ENCODE measurements at regions not wholly inside any gene's neighbourhood (a gene's known extent, or its start where the extent isn't known, plus 50 kb on each side); places are given as distances from the start of the nearest gene placed in this dataset.

- Histone ChIP-seq H3K36me3 (no peaks in the 10 kb centered on the region), H3K4me3 (no peak overlapping the region), H3K27ac (no peak overlapping the region), H3K9me3 (no peaks in the 10 kb centered on the region), H3K4me1 (no peaks in the 10 kb centered on the region), H3K27me3 (no peaks in the 10 kb centered on the region)
- TF ChIP-seq POLR2A (IDR thresholded peaks at IDR 0.05), result no peak
- TF ChIP-seq, protein P1, sequence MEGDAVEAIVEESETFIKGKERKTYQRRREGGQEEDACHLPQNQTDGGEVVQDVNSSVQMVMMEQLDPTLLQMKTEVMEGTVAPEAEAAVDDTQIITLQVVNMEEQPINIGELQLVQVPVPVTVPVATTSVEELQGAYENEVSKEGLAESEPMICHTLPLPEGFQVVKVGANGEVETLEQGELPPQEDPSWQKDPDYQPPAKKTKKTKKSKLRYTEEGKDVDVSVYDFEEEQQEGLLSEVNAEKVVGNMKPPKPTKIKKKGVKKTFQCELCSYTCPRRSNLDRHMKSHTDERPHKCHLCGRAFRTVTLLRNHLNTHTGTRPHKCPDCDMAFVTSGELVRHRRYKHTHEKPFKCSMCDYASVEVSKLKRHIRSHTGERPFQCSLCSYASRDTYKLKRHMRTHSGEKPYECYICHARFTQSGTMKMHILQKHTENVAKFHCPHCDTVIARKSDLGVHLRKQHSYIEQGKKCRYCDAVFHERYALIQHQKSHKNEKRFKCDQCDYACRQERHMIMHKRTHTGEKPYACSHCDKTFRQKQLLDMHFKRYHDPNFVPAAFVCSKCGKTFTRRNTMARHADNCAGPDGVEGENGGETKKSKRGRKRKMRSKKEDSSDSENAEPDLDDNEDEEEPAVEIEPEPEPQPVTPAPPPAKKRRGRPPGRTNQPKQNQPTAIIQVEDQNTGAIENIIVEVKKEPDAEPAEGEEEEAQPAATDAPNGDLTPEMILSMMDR (IDR thresholded peaks at IDR 0.05), result no peak
- DNase-seq, result no peak
These were observed 267.4 kb upstream of the GADL1 start for GRCh38 chr3:31161889-31162288.

- TF ChIP-seq POLR2A (IDR thresholded peaks at IDR 0.05), result no peak
- TF ChIP-seq, protein P1 (IDR thresholded peaks at IDR 0.05), result no peak
- no peak for DNase-seq
- H3K4me3 ChIP-seq, result no peak overlapping the region
- H3K27ac ChIP-seq, result no peak overlapping the region
- no peaks in the 10 kb centered on the region for H3K36me3 ChIP-seq
- H3K4me1 ChIP-seq, result no peaks in the 10 kb centered on the region
- no peaks in the 10 kb centered on the region for H3K27me3 ChIP-seq
- H3K9me3 ChIP-seq, result no peaks in the 10 kb centered on the region
These were observed 269.9 kb upstream of the GADL1 start for GRCh38 chr3:31164381-31164780.

DNA sequence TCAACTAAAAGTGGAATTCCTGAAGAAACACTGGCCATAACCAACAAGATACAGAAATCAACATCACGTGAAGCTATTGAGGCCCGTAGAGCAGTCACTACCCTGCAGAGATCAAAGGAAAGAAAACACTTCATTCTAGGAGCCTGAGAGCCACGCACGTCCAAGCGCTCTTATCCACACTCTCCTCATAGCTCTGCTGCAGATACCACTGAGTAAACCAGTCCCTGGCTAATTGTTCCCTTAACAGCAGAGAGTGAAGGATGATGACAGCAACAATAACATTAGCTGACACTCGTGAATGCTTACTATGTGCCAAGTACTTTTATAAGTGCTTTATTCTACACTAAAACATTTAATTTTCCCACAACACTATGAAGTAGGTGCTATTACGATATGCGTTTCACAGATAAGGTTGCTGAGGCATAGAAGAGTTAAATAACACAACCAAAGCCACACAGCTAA is 271.0 kb upstream of the GADL1 start:
- TF ChIP-seq POLR2A (IDR thresholded peaks at IDR 0.05), result no peak
- TF ChIP-seq, protein P1 (IDR thresholded peaks at IDR 0.05), result no peak
- H3K27ac ChIP-seq, result no peak overlapping the region

GRCh38 chr3:31166249-31166885 is 271.9 kb upstream of the GADL1 start:
- no peaks in the 10 kb centered on the region for H3K27me3 ChIP-seq
- H3K9me3 ChIP-seq, result no peaks in the 10 kb centered on the region
- no peak overlapping the region for H3K27ac ChIP-seq
- DNase-seq, result no peak
- no peak for TF ChIP-seq POLR2A (IDR thresholded peaks at IDR 0.05)
- TF ChIP-seq, protein P1 (IDR thresholded peaks at IDR 0.05), result no peak
- H3K4me1 ChIP-seq, result no peaks in the 10 kb centered on the region
- no peak overlapping the region for H3K4me3 ChIP-seq
- H3K36me3 ChIP-seq, result no peaks in the 10 kb centered on the region

More for the DNA sequence above, 271.0 kb upstream of the GADL1 start:
- Histone ChIP-seq H3K9me3 (no peaks in the 10 kb centered on the region), H3K36me3 (no peaks in the 10 kb centered on the region), H3K27me3 (no peaks in the 10 kb centered on the region), H3K4me3 (no peak overlapping the region), H3K4me1 (no peaks in the 10 kb centered on the region)
- no peak for DNase-seq

DNA sequence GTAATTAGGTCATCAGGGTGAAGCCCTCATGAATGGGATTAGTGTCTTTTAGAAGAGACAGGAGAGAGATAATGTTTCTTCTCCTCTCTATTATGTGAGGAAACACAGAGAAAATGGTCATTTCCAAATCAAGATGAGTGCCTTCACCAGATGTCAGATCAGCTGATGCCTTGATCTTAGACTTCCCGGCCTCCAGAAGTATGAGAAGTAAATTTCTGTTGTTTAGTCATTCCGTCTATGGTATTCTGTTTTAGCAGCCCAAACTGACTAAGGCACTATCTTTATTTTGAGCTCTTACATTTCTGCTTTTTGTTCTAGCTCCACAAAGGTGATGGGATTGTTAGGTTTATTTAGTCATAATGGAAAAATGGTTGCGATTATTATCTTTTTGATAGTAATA is 273.2 kb upstream of the GADL1 start:
- H3K4me3 ChIP-seq, result no peak overlapping the region
- no peaks in the 10 kb centered on the region for H3K9me3 ChIP-seq
- H3K27me3 ChIP-seq, result no peaks in the 10 kb centered on the region
- H3K36me3 ChIP-seq, result no peaks in the 10 kb centered on the region
- DNase-seq, result no peak
- no peak overlapping the region for H3K27ac ChIP-seq
- TF ChIP-seq, protein P1 (IDR thresholded peaks at IDR 0.05), result no peak
- TF ChIP-seq POLR2A (IDR thresholded peaks at IDR 0.05), result no peak
- no peaks in the 10 kb centered on the region for H3K4me1 ChIP-seq

All from Peyer's patch (tissue), 4 donors.